Ascending aorta (tissue), 2 donors: ENCODE measurements at regions not wholly inside any gene's neighbourhood (a gene's known extent, or its start where the extent isn't known, plus 50 kb on each side); places are given as distances from the start of the nearest gene placed in this dataset.
"Not testable (repeated sequence)": the region's sequence is repeated elsewhere in the genome, so short reads cannot be mapped to it uniquely, and the experiment has no call there.

Experiments used
- DNase-seq, 2 donors: peaks; one replicate each; pipeline ENCODE4 v3.0.0-alpha.2; 2019; ENCODE audit warnings: low spot score in 2 of 2
- H3K27ac ChIP-seq, 2 donors: fragments of 200-600 bp; sonication (generic); one replicate each; pipeline ENCODE4 v1.5.1; 2016 to 2017; ENCODE audit warnings: mild to moderate bottlenecking in 1 of 2
- H3K27me3 ChIP-seq: fragments of 200-600 bp; sonication (generic); one replicate; pipeline ENCODE4 v1.5.1; 2017
- H3K36me3 ChIP-seq, 2 donors: fragments of 200-600 bp; sonication (generic); one replicate each; pipeline ENCODE4 v1.5.1; 2016
- H3K4me1 ChIP-seq, 2 donors: fragments of 200-600 bp; sonication (generic); one replicate each; pipeline ENCODE4 v1.5.1; 2016 to 2017; ENCODE audit warnings: mild to moderate bottlenecking in 1 of 2
- H3K4me3 ChIP-seq, 2 donors: fragments of 200-600 bp; sonication (generic); one replicate each; pipeline ENCODE4 v1.5.1; 2016 to 2017; ENCODE audit warnings: mild to moderate bottlenecking in 1 of 2
- H3K9me3 ChIP-seq, 2 donors: fragments of 200-600 bp; sonication (generic); one replicate each; pipeline ENCODE4 v1.5.1; 2016
- CTCF ChIP-seq, 3 experiments: fragments of 200-600 bp in 2 of 3; fragments of 450-650 bp in 1 of 3; sonication (generic) in 2 of 3; IDR thresholded peaks; one replicate each; pipeline ENCODE4 v1.5.1; 2016 to 2019; ENCODE audit warnings: antibody characterized with exemption in 3 of 3, mild to moderate bottlenecking in 1 of 3, moderate library complexity in 1 of 3
- intact Hi-C: fragments of 100-400 bp; cut with DNase I; formaldehyde crosslinking; loops from one replicate; pipeline ENCODE4 v1.15.1; 2023

- TF ChIP-seq CTCF (IDR thresholded peaks at IDR 0.05) = no peak
- Histone ChIP-seq H3K36me3 (no peaks in the 10 kb centered on the region), H3K9me3 (no peaks in the 10 kb centered on the region), H3K27me3 (no peaks in the 10 kb centered on the region), H3K4me1 (no peaks in the 10 kb centered on the region), H3K27ac (no peak overlapping the region), H3K4me3 (no peak overlapping the region)
- DNase-seq = no peak
- intact Hi-C loops = no loop called here
These were observed 682.4 kb downstream of the KCNJ18 start for GRCh38 chr17:22374741-22375140.

DNA sequence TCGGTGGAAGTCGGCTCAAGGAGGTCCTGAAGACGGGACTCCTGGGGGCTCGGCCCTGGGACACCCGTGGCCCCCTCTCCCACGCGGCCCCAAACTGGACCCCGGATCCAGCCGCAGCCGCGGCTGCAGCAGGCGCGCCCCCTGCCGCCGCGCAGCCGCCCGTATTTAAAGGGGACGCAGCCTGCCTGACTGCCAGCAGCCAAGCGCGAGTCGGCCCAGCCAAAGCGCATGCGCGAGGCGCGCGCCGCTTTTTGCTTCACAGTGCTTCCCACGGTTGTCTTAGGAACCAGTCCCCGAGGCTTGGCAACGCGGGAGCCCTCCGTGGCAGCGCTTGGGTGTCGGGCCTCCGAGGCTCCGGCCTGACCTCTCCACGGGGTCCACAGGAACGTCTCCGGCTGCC lies 684.4 kb downstream of the KCNJ18 start:
- not testable (repeated sequence) for H3K9me3 ChIP-seq

GRCh38 chr17:22378748-22379147 lies 686.4 kb downstream of the KCNJ18 start:
- H3K27ac ChIP-seq, H3K9me3 ChIP-seq, H3K4me1 ChIP-seq, DNase-seq, H3K36me3 ChIP-seq, H3K27me3 ChIP-seq, H3K4me3 ChIP-seq, intact Hi-C loops: not testable (repeated sequence)

More for the DNA sequence above, 684.4 kb downstream of the KCNJ18 start:
- H3K27ac ChIP-seq, H3K36me3 ChIP-seq, DNase-seq, H3K4me3 ChIP-seq, H3K4me1 ChIP-seq, intact Hi-C loops, H3K27me3 ChIP-seq: not testable (repeated sequence)

GRCh38 chr17:22381589-22381988 lies 689.3 kb downstream of the KCNJ18 start:
- H3K36me3 ChIP-seq, H3K4me1 ChIP-seq, H3K27me3 ChIP-seq, H3K4me3 ChIP-seq, H3K9me3 ChIP-seq, DNase-seq, intact Hi-C loops, H3K27ac ChIP-seq: not testable (repeated sequence)

GRCh38 chr17:22383772-22384460 lies 691.6 kb downstream of the KCNJ18 start:
- H3K27ac ChIP-seq, DNase-seq, H3K4me1 ChIP-seq, intact Hi-C loops, H3K27me3 ChIP-seq, H3K36me3 ChIP-seq, H3K9me3 ChIP-seq, H3K4me3 ChIP-seq: not testable (repeated sequence)

DNA sequence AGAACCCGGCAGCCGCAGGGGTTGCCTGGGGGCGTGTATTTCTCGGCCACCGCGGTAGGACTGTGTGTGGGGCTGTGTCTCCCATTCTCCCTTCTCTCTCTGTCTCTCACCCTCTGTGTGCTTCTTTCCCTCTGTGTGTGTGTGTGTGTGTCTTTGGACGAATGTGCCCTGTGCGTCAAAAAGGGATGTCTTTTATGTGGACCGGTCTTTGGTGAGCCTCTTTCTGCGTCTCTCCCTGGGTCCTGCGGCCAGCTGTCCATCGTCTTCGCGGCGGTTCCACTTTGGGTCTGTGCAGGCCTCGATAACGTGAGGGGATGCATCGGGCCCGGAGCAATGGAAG lies 692.1 kb downstream of the KCNJ18 start:
- H3K4me1 ChIP-seq, intact Hi-C loops, H3K27ac ChIP-seq, H3K9me3 ChIP-seq, H3K36me3 ChIP-seq, H3K27me3 ChIP-seq, DNase-seq, H3K4me3 ChIP-seq: not testable (repeated sequence)

DNA sequence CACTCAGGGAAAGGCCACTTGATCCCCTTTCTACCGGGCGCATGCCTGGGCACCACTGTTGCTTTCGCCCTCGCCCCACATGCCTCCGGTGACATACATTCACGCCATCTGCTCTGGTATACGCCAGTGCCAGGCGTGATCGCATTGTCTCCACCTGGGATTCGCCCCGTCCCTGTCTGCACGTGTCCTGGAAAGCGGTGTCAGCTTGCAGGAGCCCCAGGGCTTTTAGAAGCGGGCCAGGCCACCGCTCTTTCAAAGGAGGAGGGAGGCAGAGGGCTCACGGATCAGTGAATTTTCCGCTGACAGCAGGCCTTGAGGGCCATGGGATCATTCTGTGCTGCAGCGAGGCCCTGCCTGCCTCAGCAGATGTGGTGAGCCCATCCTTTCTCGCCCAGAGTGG lies 706.1 kb downstream of the KCNJ18 start:
- H3K36me3 ChIP-seq, intact Hi-C loops, H3K27me3 ChIP-seq, DNase-seq, H3K4me3 ChIP-seq, H3K9me3 ChIP-seq, H3K4me1 ChIP-seq, H3K27ac ChIP-seq: not testable (repeated sequence)

DNA sequence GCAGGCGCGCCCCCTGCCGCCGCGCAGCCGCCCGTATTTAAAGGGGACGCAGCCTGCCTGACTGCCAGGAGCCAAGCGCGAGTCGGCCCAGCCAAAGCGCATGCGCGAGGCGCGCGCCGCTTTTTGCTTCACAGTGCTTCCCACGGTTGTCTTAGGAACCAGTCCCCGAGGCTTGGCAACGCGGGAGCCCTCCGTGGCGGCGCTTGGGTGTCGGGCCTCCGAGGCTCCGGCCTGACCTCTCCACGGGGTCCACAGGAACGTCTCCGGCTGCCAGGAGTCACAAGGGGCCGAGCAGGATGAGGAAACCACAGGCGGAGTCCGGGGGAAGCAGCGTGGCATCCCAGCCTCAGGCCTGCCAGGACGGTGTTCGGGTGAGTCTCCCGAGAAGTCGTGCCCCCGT lies 706.7 kb downstream of the KCNJ18 start:
- H3K27me3 ChIP-seq, H3K4me3 ChIP-seq, H3K27ac ChIP-seq, intact Hi-C loops, H3K9me3 ChIP-seq, DNase-seq, H3K4me1 ChIP-seq, H3K36me3 ChIP-seq: not testable (repeated sequence)

DNA sequence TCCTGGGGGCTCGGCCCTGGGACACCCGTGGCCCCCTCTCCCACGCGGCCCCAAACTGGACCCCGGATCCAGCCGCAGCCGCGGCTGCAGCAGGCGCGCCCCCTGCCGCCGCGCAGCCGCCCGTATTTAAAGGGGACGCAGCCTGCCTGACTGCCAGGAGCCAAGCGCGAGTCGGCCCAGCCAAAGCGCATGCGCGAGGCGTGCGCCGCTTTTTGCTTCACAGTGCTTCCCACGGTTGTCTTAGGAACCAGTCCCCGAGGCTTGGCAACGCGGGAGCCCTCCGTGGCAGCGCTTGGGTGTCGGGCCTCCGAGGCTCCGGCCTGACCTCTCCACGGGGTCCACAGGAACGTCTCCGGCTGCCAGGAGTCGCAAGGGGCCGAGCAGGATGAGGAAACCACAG lies 712.8 kb downstream of the KCNJ18 start:
- DNase-seq, H3K9me3 ChIP-seq, H3K27me3 ChIP-seq, H3K4me3 ChIP-seq, H3K36me3 ChIP-seq, H3K4me1 ChIP-seq, intact Hi-C loops, H3K27ac ChIP-seq: not testable (repeated sequence)

- Histone ChIP-seq H3K36me3 (no peaks in the 10 kb centered on the region), H3K27ac (no peak overlapping the region), H3K9me3 (no peaks in the 10 kb centered on the region), H3K4me1 (no peaks in the 10 kb centered on the region), H3K4me3 (no peak overlapping the region), H3K27me3 (no peaks in the 10 kb centered on the region)
- DNase-seq = no peak
- intact Hi-C loops = no loop called here
- no peak for TF ChIP-seq CTCF (IDR thresholded peaks at IDR 0.05)
These were observed 716.9 kb downstream of the KCNJ18 start for GRCh38 chr17:22409160-22409751.
